ENCODE measurements at regions not wholly inside any gene's neighbourhood (a gene's known extent, or its start where the extent isn't known, plus 50 kb on each side); places are given as distances from the start of the nearest gene placed in this dataset.

- Histone ChIP-seq H3K27ac (replicated peaks) (no peak overlapping the region), H3K27me3 (ENCODE audit: insufficient read depth, poor library complexity, severe bottlenecking) (no peaks in the 10 kb centered on the region), H3K4me3 (replicated peaks; ENCODE audit: insufficient read depth, low read length) (no peak overlapping the region)
- DNase-seq (ENCODE audit: low read depth in 1 of 2, low spot score in 1 of 2): no peak
- no peak for TF ChIP-seq CTCF (IDR thresholded peaks at IDR 0.05; ENCODE audit: insufficient read depth, low read length)
- no peak for TF ChIP-seq POLR2AphosphoS5 (IDR thresholded peaks at IDR 0.05; ENCODE audit: low read depth)
- no peak for TF ChIP-seq REST (IDR thresholded peaks at IDR 0.05; ENCODE audit: insufficient replicate concordance, low read depth)
- no peak for TF ChIP-seq GABPA (IDR thresholded peaks at IDR 0.05; ENCODE audit: low read depth)
- TF ChIP-seq SPI1 (IDR thresholded peaks at IDR 0.05; ENCODE audit: borderline replicate concordance, low read depth): no peak
These were observed 393.7 kb upstream of the ADAMTS9 start for GRCh38 chr3:65081536-65081935.

DNA sequence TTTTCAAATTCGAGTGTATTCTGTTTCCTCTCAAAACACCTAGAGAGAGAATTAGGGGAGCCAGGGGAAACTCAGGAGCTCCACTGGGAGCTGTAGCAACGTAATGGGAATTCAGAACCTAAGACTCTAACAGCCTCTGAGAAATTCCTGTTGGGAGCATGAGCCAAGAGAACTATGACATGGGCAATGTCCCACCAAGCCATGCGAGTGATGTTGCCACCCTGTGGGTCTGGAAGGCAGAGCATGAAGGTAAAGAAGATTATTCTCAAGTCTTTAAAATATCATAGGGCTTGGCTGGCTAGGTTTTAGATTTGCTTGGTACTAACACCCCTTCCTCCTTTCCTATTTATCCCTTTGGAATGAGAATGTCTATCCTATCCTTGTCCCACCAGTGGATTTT, 392.6 kb upstream of the ADAMTS9 start:
- DNase-seq (ENCODE audit: low read depth in 1 of 2, low spot score in 1 of 2): no peak
- Histone ChIP-seq H3K4me3 (replicated peaks; ENCODE audit: insufficient read depth, low read length) (no peak overlapping the region), H3K27ac (replicated peaks) (no peak overlapping the region), H3K27me3 (ENCODE audit: insufficient read depth, poor library complexity, severe bottlenecking) (no peaks in the 10 kb centered on the region)
- TF ChIP-seq CTCF (IDR thresholded peaks at IDR 0.05; ENCODE audit: insufficient read depth, low read length): no peak
- TF ChIP-seq POLR2AphosphoS5 (IDR thresholded peaks at IDR 0.05; ENCODE audit: low read depth): no peak
- no peak for TF ChIP-seq GABPA (IDR thresholded peaks at IDR 0.05; ENCODE audit: low read depth)
- TF ChIP-seq SPI1 (IDR thresholded peaks at IDR 0.05; ENCODE audit: borderline replicate concordance, low read depth): no peak
- TF ChIP-seq REST (IDR thresholded peaks at IDR 0.05; ENCODE audit: insufficient replicate concordance, low read depth): no peak

- DNase-seq (ENCODE audit: low read depth in 1 of 2, low spot score in 1 of 2): no peak
- TF ChIP-seq CTCF (IDR thresholded peaks at IDR 0.05; ENCODE audit: insufficient read depth, low read length) (no peak), POLR2AphosphoS5 (IDR thresholded peaks at IDR 0.05; ENCODE audit: low read depth) (no peak), REST (IDR thresholded peaks at IDR 0.05; ENCODE audit: insufficient replicate concordance, low read depth) (no peak), SPI1 (IDR thresholded peaks at IDR 0.05; ENCODE audit: borderline replicate concordance, low read depth) (no peak), GABPA (IDR thresholded peaks at IDR 0.05; ENCODE audit: low read depth) (no peak)
- H3K4me3 ChIP-seq (replicated peaks; ENCODE audit: insufficient read depth, low read length): no peak overlapping the region
- no peak overlapping the region for H3K27ac ChIP-seq (replicated peaks)
- H3K27me3 ChIP-seq (ENCODE audit: insufficient read depth, poor library complexity, severe bottlenecking): no peaks in the 10 kb centered on the region
These were observed 391.8 kb upstream of the ADAMTS9 start for GRCh38 chr3:65079560-65079959.

Measured in HL-60 (cell line).